ENCODE measurements at regions not wholly inside any gene's neighbourhood (a gene's known extent, or its start where the extent isn't known, plus 50 kb on each side); places are given as distances from the start of the nearest gene placed in this dataset.
"Not testable (repeated sequence)": the region's sequence is repeated elsewhere in the genome, so short reads cannot be mapped to it uniquely, and the experiment has no call there.

DNA sequence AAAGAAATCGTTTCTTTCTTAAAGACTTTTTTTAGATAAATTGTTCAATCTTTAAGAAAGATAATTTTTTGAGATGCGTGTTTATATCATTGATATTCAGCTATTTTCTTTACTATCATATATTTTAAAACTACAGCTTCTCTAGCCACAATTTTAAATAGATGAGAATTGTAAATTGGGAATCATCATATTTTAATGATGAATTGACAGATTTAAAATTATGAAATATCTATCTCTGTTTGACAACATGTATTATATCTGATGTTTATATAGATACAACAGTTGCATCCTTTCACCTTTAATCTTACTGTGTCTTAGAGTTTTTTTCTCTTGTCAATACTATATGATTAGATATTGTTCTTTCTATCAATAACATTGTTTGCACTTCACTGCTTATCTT lies 762.3 kb upstream of the GJE1 start:
- TF ChIP-seq, protein P1, sequence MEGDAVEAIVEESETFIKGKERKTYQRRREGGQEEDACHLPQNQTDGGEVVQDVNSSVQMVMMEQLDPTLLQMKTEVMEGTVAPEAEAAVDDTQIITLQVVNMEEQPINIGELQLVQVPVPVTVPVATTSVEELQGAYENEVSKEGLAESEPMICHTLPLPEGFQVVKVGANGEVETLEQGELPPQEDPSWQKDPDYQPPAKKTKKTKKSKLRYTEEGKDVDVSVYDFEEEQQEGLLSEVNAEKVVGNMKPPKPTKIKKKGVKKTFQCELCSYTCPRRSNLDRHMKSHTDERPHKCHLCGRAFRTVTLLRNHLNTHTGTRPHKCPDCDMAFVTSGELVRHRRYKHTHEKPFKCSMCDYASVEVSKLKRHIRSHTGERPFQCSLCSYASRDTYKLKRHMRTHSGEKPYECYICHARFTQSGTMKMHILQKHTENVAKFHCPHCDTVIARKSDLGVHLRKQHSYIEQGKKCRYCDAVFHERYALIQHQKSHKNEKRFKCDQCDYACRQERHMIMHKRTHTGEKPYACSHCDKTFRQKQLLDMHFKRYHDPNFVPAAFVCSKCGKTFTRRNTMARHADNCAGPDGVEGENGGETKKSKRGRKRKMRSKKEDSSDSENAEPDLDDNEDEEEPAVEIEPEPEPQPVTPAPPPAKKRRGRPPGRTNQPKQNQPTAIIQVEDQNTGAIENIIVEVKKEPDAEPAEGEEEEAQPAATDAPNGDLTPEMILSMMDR (IDR thresholded peaks at IDR 0.05; ENCODE audit: control insufficient read depth, extremely low read depth, insufficient read depth) = no peak
- DNase-seq (ENCODE audit: low read depth) = no peak

DNA sequence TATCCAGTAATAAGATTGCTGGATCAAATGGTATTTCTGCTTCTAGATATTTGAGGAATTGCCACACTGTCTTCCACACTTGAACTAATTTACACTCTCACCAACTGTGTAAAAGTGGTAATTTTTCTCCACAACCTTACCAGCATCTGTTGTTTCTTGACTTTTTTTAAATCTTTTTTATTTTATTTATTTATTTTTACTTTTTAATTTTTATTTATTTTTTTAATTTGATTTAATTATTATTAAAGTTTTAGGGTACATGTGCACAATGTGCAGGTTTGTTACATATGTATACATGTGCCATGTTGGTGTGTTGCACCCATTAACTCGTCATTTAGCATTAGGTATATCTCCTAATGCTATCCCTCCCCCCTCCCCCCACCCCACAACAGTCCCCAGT lies 765.9 kb upstream of the GJE1 start:
- DNase-seq (ENCODE audit: low read depth); H3K4me3 ChIP-seq (ENCODE audit: low read depth, low read length): not testable (repeated sequence)

More for the DNA sequence above, 762.3 kb upstream of the GJE1 start:
- no peak overlapping the region for H3K4me3 ChIP-seq (ENCODE audit: low read depth, low read length)

DNA sequence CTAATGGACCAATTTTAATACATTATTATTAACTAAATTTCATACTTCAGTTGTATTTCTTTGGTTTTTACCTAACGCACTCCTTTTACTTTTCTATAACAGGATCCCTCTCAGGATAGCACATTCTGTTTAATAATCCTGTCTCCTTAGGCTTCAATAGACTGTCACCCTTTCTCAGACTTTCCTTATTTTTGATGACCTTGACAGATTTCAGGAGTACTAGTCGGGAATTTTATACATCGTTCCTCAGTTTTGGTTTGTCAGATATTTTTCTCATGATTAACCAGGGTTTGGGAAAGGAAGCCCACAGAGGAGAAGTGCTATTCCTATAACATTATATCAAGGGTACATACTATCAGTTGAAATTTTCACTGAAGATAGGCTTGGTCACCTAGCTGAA lies 768.0 kb upstream of the GJE1 start:
- no peak for DNase-seq (ENCODE audit: low read depth)
- TF ChIP-seq, protein P1 (IDR thresholded peaks at IDR 0.05; ENCODE audit: control insufficient read depth, extremely low read depth, insufficient read depth) = no peak
- H3K4me3 ChIP-seq (ENCODE audit: low read depth, low read length) = no peak overlapping the region

DNA sequence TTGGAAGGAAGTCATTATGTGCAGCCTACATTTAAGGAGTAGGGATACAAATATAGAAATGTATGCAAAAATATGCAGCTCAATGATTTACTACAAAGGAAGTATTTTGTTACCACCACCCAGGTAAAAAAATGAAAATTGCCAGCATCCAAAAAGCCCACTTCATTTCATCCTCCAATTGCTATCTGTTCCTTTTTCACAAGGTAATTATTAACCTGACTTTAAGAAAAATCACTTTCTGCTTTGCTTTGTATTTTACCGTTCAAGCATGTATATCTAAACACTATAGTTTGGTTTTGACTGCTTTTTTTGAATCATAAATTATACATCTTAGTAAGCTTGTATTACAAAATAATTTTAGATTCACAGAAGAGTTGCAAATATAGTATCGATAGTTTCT lies 768.5 kb upstream of the GJE1 start:
- DNase-seq (ENCODE audit: low read depth) = no peak
- TF ChIP-seq, protein P1 (IDR thresholded peaks at IDR 0.05; ENCODE audit: control insufficient read depth, extremely low read depth, insufficient read depth) = no peak
- H3K4me3 ChIP-seq (ENCODE audit: low read depth, low read length) = no peak overlapping the region

DNA sequence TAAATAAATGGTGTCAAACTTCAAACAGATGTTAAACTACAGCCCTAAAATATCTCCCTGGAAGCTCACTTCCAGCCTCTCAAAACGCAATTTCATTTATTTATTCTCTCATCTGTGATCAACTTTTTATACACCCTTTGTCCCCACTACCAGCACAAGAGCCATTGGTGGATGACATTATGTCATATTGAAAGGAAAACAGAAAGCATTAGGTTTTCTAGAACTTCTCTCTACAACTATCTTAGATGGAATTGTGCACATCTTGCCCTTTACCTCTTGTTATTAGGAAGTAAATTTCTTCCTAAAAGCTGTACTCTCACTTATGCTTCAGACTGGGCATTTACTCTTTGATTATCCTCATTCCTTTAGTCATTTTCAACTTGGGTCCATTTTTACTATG lies 771.2 kb upstream of the GJE1 start:
- TF ChIP-seq, protein P1 (IDR thresholded peaks at IDR 0.05; ENCODE audit: control insufficient read depth, extremely low read depth, insufficient read depth) = no peak
- no peak overlapping the region for H3K4me3 ChIP-seq (ENCODE audit: low read depth, low read length)
- DNase-seq (ENCODE audit: low read depth) = no peak

DNA sequence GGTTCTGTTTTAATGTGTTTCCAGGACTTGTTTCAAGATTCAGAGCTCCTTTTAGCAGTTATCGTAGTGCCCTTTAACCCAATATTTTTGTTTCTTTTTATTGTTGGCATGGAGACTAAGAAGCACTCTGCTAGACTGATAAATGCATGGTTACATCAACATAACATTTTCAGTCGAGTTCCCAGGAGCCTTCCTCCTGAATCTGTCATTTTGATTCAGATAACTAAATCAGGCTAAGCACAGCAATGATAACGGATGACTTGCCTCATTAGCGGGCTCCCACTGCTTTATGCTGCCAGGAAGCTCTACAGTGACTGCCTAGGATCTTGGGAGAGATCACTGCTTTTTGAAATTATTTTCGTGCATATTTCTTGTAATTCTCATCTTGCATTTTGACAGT lies 772.8 kb upstream of the GJE1 start:
- DNase-seq (ENCODE audit: low read depth) = no peak
- H3K4me3 ChIP-seq (ENCODE audit: low read depth, low read length) = no peak overlapping the region
- TF ChIP-seq, protein P1 (IDR thresholded peaks at IDR 0.05; ENCODE audit: control insufficient read depth, extremely low read depth, insufficient read depth) = no peak

DNA sequence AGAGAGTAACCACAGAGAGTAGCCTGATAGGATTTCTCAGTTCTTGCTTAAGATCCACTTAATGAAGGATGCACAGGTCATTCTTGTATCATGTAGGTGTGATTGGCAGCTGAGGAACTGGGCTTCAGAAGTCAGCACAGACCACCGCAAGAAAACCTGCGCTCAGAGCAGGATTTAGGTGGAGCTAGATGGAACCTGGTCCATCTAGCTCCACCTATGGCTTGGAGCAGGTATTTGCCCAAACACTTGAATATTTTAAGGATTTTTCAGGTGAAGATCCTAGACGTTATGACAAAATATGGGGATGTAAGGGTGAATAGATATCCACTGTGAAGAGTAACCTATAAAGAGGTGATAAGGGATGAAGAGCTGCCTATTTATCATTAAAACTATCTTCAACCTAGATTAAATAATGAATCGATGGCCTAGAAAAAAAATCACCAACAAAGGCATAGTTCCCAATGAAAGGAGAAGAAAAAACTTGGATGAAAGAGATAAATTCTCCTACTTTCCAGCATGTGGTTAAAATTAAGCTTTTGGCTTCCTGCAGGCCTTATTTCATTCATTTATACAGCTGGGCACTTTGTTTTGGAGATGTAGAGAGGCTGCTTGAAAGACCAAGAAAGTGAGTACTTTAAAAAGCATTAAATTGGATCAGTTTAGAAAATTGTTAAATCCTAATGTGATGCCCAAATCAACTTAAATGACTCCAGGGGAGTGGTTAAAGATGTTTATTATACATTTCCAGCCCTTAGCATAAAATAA lies 778.4 kb upstream of the GJE1 start:
- TF ChIP-seq, protein P1 (IDR thresholded peaks at IDR 0.05; ENCODE audit: control insufficient read depth, extremely low read depth, insufficient read depth) = no peak
- no peak for DNase-seq (ENCODE audit: low read depth)

More for the DNA sequence above, 778.4 kb upstream of the GJE1 start:
- H3K4me3 ChIP-seq (ENCODE audit: low read depth, low read length) = no peak overlapping the region
